Hepatocyte (in vitro differentiated cells): ENCODE measurements at regions not wholly inside any gene's neighbourhood (a gene's known extent, or its start where the extent isn't known, plus 50 kb on each side); places are given as distances from the start of the nearest gene placed in this dataset.

Experiments used
- CTCF ChIP-seq: fragments of 200-600 bp; sonication (generic); IDR thresholded peaks from 2 replicates; pipeline ENCODE4 v1.5.1; 2016; ENCODE audit warnings: antibody characterized with exemption, mild to moderate bottlenecking; ENCODE audit not compliant: poor library complexity
- EZH2 ChIP-seq: fragments of 200-600 bp; sonication (generic); IDR thresholded peaks from 2 replicates; pipeline ENCODE4 v1.6.1; 2016; ENCODE audit warnings: antibody characterized with exemption, mild to moderate bottlenecking, borderline replicate concordance
- EZH2phosphoT487 ChIP-seq: fragments of 200-600 bp; sonication (generic); IDR thresholded peaks from one replicate; pipeline ENCODE4 v1.6.1; 2018; ENCODE audit warnings: antibody characterized with exemption, mild to moderate bottlenecking, low read depth, moderate library complexity; ENCODE audit not compliant: unreplicated experiment, severe bottlenecking

- no peak for TF ChIP-seq EZH2phosphoT487
- no peak for TF ChIP-seq EZH2
- TF ChIP-seq CTCF: no peak
Measured at GRCh38 chr12:83414981-83415380, 728.3 kb downstream of the TMTC2 start.
